GM12892 (cell line): ENCODE measurements at regions not wholly inside any gene's neighbourhood (a gene's known extent, or its start where the extent isn't known, plus 50 kb on each side); places are given as distances from the start of the nearest gene placed in this dataset.

Source experiments
- POLR2A ChIP-seq: IDR thresholded peaks from 2 replicates; pipeline ENCODE4 v1.6.1; 2011; ENCODE audit warnings: low read depth, low read length, control low read depth
- POLR2AphosphoS5 ChIP-seq: IDR thresholded peaks from 2 replicates; pipeline ENCODE4 v1.6.1; 2011; ENCODE audit warnings: low read depth, low read length, control low read depth
- TAF1 ChIP-seq: IDR thresholded peaks from 2 replicates; pipeline ENCODE4 v1.6.1; 2011; ENCODE audit warnings: low read depth, mild to moderate bottlenecking, control low read depth, low read length, borderline replicate concordance

- TF ChIP-seq POLR2A (no peak), POLR2AphosphoS5 (no peak), TAF1 (no peak)
Measured at GRCh38 chr14:97638864-97639263, 841.7 kb downstream of the VRK1 start.
